ENCODE measurements at regions not wholly inside any gene's neighbourhood (a gene's known extent, or its start where the extent isn't known, plus 50 kb on each side); places are given as distances from the start of the nearest gene placed in this dataset.
"Not testable (repeated sequence)": the region's sequence is repeated elsewhere in the genome, so short reads cannot be mapped to it uniquely, and the experiment has no call there.

GRCh38 chr2:234898534-234899053 lies 53.2 kb upstream of the SH3BP4 start:
- FAIRE-seq = no peak

GRCh38 chr2:234888442-234888841 lies 63.4 kb upstream of the SH3BP4 start:
- peak overlapping the region; percentile 37 for H3K4me3 ChIP-seq
- POLR2A ChIA-PET; H3K4me1 ChIP-seq; ATAC-seq; DNase-seq (ENCODE audit: low read depth in 1 of 2, low spot score in 1 of 2); FAIRE-seq; H3K9me3 ChIP-seq: not testable (repeated sequence)
- peak overlapping the region; percentile 82 to 83 for H3K27ac ChIP-seq
- peak overlapping the region; percentile 89 for H3K4me2 ChIP-seq
- WGBS (ENCODE audit: missing lambda C conversion rate) = 13% methylated on average over 7 of the region's 34 CpGs
- TF ChIP-seq CEBPB (IDR thresholded peaks at IDR 0.05) = peak in 1 of 2 experiments; percentile 29; a peak in 1 of 4 replicates
- CTCF ChIA-PET = interaction anchor here (1.1 to 1.3 kb wide), 2 partner anchors 14 to 324 kb away, joined by 3 to 4 read pairs; no protein-coding TSS in a partner anchor

More at GRCh38 chr2:234898534-234899053, 53.2 kb upstream of the SH3BP4 start:
- no peak for ATAC-seq
- H3K4me1 ChIP-seq = no peaks in the 10 kb centered on the region
- TF ChIP-seq HOXB13 (CRISPR knock-in tag; IDR thresholded peaks at IDR 0.05; ENCODE audit: low read depth) (no peak), GATA3 (IDR thresholded peaks at IDR 0.05; ENCODE audit: borderline replicate concordance) (no peak), RNF2 (IDR thresholded peaks at IDR 0.05; ENCODE audit: borderline replicate concordance, low read depth) (no peak), MAZ (IDR thresholded peaks at IDR 0.05; ENCODE audit: borderline replicate concordance, low read depth, low read length) (no peak), RFX5 (IDR thresholded peaks at IDR 0.05) (no peak), JUN (IDR thresholded peaks at IDR 0.05) (no peak), PHF8 (IDR thresholded peaks at IDR 0.05; ENCODE audit: borderline replicate concordance, low read depth) (no peak), FOXS1 (CRISPR knock-in tag; IDR thresholded peaks at IDR 0.05) (no peak)
- TF ChIP-seq, protein P1, sequence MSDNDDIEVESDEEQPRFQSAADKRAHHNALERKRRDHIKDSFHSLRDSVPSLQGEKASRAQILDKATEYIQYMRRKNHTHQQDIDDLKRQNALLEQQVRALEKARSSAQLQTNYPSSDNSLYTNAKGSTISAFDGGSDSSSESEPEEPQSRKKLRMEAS (IDR thresholded peaks at IDR 0.05) = no peak
- ChIA-PET CTCF (no interaction called here), POLR2A (no interaction called here)
- H3K4me2 ChIP-seq = no peak overlapping the region
- 71% methylated on average over 3 of the region's 3 CpGs for whole genome bisulfite sequencing (ENCODE audit: missing lambda C conversion rate)
- no peak overlapping the region for H3K27ac ChIP-seq
- DNase-seq (ENCODE audit: low read depth in 1 of 2, low spot score in 1 of 2) = no peak
- no peaks in the 10 kb centered on the region for H3K9me3 ChIP-seq
- H3K4me3 ChIP-seq = no peak overlapping the region

DNA sequence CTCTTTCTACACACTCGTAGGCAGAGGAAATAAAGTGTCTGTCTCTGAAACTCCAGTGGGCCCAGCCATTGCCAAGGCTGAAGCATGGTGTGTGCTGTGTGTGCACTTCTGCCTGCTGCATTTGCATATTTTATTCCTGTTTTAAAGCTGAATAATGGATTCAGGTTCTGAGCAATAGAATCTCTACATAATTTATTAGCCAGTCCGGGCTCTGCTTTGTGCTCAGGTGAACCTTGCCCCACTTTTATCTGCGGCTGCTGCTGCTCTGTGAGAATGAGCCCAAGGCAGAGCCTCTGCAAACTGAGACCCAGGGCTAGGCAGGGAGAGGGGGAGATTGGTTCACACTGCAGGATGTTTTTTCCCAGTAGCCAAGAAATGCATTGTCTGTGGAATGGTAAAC lies 64.6 kb upstream of the SH3BP4 start:
- WGBS (ENCODE audit: missing lambda C conversion rate) = 98% methylated on average over 3 of the region's 3 CpGs
- DNase-seq (ENCODE audit: low read depth in 1 of 2, low spot score in 1 of 2) (no peak), FAIRE-seq (no peak), ATAC-seq (no peak)
- Histone ChIP-seq H3K4me1 (peaks cover 11% of the 10 kb centered on the region), H3K27ac (peak overlapping the region; percentile 82 to 83), H3K4me3 (peak overlapping the region; percentile 37; the same call in 1 of the 3 replicates), H3K4me2 (peak overlapping the region; percentile 89), H3K9me3 (peaks cover 9% of the 10 kb centered on the region; the same call in 2 of the 3 replicates)
- no peak for TF ChIP-seq ZNF302 (CRISPR knock-in tag; IDR thresholded peaks at IDR 0.05)
- TF ChIP-seq HOXA7 (CRISPR knock-in tag; IDR thresholded peaks at IDR 0.05) = no peak
- TF ChIP-seq CBX2 (IDR thresholded peaks at IDR 0.05; ENCODE audit: borderline replicate concordance, low read depth) = no peak
- no peak for TF ChIP-seq HOXB13 (CRISPR knock-in tag; IDR thresholded peaks at IDR 0.05; ENCODE audit: low read depth)
- no peak for TF ChIP-seq ZFP36 (IDR thresholded peaks at IDR 0.05; ENCODE audit: borderline replicate concordance, partially characterized antibody)
- TF ChIP-seq, protein P2, sequence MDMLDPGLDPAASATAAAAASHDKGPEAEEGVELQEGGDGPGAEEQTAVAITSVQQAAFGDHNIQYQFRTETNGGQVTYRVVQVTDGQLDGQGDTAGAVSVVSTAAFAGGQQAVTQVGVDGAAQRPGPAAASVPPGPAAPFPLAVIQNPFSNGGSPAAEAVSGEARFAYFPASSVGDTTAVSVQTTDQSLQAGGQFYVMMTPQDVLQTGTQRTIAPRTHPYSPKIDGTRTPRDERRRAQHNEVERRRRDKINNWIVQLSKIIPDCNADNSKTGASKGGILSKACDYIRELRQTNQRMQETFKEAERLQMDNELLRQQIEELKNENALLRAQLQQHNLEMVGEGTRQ (IDR thresholded peaks at IDR 0.05) = no peak
- TF ChIP-seq EP300 (IDR thresholded peaks at IDR 0.05) = no peak
- TF ChIP-seq ELK1 (IDR thresholded peaks at IDR 0.05; ENCODE audit: low read depth, low read length) = no peak
- no peak for TF ChIP-seq PBX3 (IDR thresholded peaks at IDR 0.05)
- no peak for TF ChIP-seq POLR2A (IDR thresholded peaks at IDR 0.05; ENCODE audit: low read length)
- TF ChIP-seq FOSB (CRISPR knock-in tag; IDR thresholded peaks at IDR 0.05) = no peak
- TF ChIP-seq NFE2L2 (conservative IDR thresholded peaks at IDR 0.05; ENCODE audit: low read length) = no peak
- no peak for TF ChIP-seq ZC3H11A (IDR thresholded peaks at IDR 0.05)
- TF ChIP-seq JUN (IDR thresholded peaks at IDR 0.05) = no peak
- no peak for TF ChIP-seq MYC (IDR thresholded peaks at IDR 0.05; ENCODE audit: borderline replicate concordance, low read length)
- no peak for TF ChIP-seq JUNB (IDR thresholded peaks at IDR 0.05)
- TF ChIP-seq TP53 (CRISPR knock-in tag; IDR thresholded peaks at IDR 0.05) = no peak
- no peak for TF ChIP-seq MAZ (IDR thresholded peaks at IDR 0.05; ENCODE audit: borderline replicate concordance, low read depth, low read length)
- TF ChIP-seq RCOR1 (IDR thresholded peaks at IDR 0.05; ENCODE audit: low read depth, low read length) = no peak
- CTCF ChIA-PET = interaction anchor here (0.7 to 1.3 kb wide), 4 partner anchors 13 to 322 kb away, joined by 3 to 4 read pairs (median 4); no protein-coding TSS in a partner anchor
- POLR2A ChIA-PET = no interaction called here
